Breast epithelium (tissue), 3 donors: ENCODE measurements at regions not wholly inside any gene's neighbourhood (a gene's known extent, or its start where the extent isn't known, plus 50 kb on each side); places are given as distances from the start of the nearest gene placed in this dataset.

Source experiments
- POLR2A ChIP-seq: fragments of 450-650 bp; IDR thresholded peaks from one replicate; pipeline ENCODE4 v1.6.1; 2016; ENCODE audit warnings: antibody characterized with exemption, mild to moderate bottlenecking, moderate library complexity
- TF ChIP-seq, protein P1 (sequence below), 3 donors: fragments of 450-650 bp; IDR thresholded peaks; one replicate each; pipeline ENCODE4 v1.5.1; 2016 to 2017; ENCODE audit warnings: antibody characterized with exemption in 3 of 3, mild to moderate bottlenecking in 3 of 3, moderate library complexity in 3 of 3

DNA sequence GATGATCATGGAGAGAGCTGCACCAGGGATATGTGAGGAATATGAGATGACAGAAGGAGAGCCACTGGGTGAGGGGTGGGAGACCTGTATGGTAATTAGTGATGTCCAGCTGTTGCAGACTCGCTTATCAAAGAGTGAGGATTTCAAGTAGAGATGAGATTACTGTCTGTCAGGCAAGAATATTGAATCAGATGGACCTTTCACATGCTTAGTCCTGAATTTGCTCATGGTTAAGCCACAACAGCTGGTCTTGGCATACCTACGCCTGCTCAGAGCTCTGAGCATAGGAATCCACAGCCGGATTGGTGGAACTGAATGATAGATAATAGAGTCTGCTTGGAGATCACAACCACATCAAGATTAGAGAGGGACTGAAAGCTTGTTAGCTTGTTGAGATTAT, 115.2 kb upstream of the ARHGAP5 start:
- TF ChIP-seq, protein P1, sequence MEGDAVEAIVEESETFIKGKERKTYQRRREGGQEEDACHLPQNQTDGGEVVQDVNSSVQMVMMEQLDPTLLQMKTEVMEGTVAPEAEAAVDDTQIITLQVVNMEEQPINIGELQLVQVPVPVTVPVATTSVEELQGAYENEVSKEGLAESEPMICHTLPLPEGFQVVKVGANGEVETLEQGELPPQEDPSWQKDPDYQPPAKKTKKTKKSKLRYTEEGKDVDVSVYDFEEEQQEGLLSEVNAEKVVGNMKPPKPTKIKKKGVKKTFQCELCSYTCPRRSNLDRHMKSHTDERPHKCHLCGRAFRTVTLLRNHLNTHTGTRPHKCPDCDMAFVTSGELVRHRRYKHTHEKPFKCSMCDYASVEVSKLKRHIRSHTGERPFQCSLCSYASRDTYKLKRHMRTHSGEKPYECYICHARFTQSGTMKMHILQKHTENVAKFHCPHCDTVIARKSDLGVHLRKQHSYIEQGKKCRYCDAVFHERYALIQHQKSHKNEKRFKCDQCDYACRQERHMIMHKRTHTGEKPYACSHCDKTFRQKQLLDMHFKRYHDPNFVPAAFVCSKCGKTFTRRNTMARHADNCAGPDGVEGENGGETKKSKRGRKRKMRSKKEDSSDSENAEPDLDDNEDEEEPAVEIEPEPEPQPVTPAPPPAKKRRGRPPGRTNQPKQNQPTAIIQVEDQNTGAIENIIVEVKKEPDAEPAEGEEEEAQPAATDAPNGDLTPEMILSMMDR (IDR thresholded peaks at IDR 0.05): no peak
- no peak for TF ChIP-seq POLR2A
